Esophagus squamous epithelium (tissue), 4 donors: ENCODE measurements at regions not wholly inside any gene's neighbourhood (a gene's known extent, or its start where the extent isn't known, plus 50 kb on each side); places are given as distances from the start of the nearest gene placed in this dataset.

ENCODE experiments used
- CTCF ChIP-seq, 6 experiments: fragments of 450-650 bp in 4 of 6; fragments of 200-600 bp in 2 of 6; sonication (generic) in 2 of 6; IDR thresholded peaks; one replicate each; pipeline ENCODE4 v1.5.1; 2016 to 2019; ENCODE audit warnings: antibody characterized with exemption in 6 of 6, mild to moderate bottlenecking in 4 of 6, moderate library complexity in 4 of 6
- POLR2A ChIP-seq, 4 donors: fragments of 450-650 bp; IDR thresholded peaks; one replicate each; pipeline ENCODE4 v1.6.1; 2017; ENCODE audit warnings: antibody characterized with exemption in 4 of 4, mild to moderate bottlenecking in 4 of 4, moderate library complexity in 3 of 4

- TF ChIP-seq CTCF (IDR thresholded peaks at IDR 0.05) (no peak), POLR2A (IDR thresholded peaks at IDR 0.05) (no peak)
Observed at GRCh38 chr18:30679285-30679930, 363.1 kb downstream of the DSC3 start.
